B cell (primary cell): ENCODE measurements at regions not wholly inside any gene's neighbourhood (a gene's known extent, or its start where the extent isn't known, plus 50 kb on each side); places are given as distances from the start of the nearest gene placed in this dataset.

Source experiments
- ATAC-seq: fragments of 200-7000 bp; cut with Tn5 transposase; one replicate; pipeline ENCODE4 v1.10.0; 2021; ENCODE audit warnings: low read depth, mild to moderate bottlenecking, moderate number of reproducible peaks, moderate library complexity
- CTCF ChIA-PET: fragments of 350-600 bp; sonication (Branson Sonifier 250); formaldehyde crosslinking; loops from one replicate; lab custom pipeline; 2021; ENCODE audit warnings: antibody characterized with exemption, inconsistent platforms; lab: Charles Lee
- POLR2A ChIA-PET: fragments of 350-600 bp; sonication (Branson Sonifier 250); formaldehyde crosslinking; loops from one replicate; lab custom pipeline; 2021; ENCODE audit warnings: antibody characterized with exemption; lab: Charles Lee
- DNase-seq: peaks from one replicate; pipeline ENCODE4 v3.0.0; 2013
- H2AFZ ChIP-seq: 2 replicates; pipeline ENCODE4 v1.6.1; 2012; ENCODE audit warnings: mild to moderate bottlenecking, low read depth, low read length; ENCODE audit not compliant: insufficient read depth, poor library complexity, severe bottlenecking
- H3K27ac ChIP-seq, 2 donors: 1 replicate in 1 of 2; 2 replicates in 1 of 2; pipeline ENCODE4 v1.5.1; 2012 to 2013; ENCODE audit warnings: low read length in 2 of 2, mild to moderate bottlenecking in 2 of 2, moderate library complexity in 1 of 2
- H3K27me3 ChIP-seq, 4 experiments: fragments of 200-600 bp in 1 of 4; sonication (generic) in 1 of 4; replicated peaks in 1 of 4; 1 replicate in 2 of 4; 2 replicates in 2 of 4; pipeline versions ENCODE4 v1.6.1 to v1.7.0; 2013 to 2016; ENCODE audit warnings: low read length in 3 of 4, mild to moderate bottlenecking in 2 of 4, mixed read lengths in 1 of 4, moderate library complexity in 1 of 4; ENCODE audit not compliant: insufficient read depth in 4 of 4, control insufficient read depth in 3 of 4; ENCODE audit errors: control extremely low read depth in 1 of 4
- H3K36me3 ChIP-seq, 2 experiments: replicated peaks in 1 of 2; 1 replicate in 1 of 2; 2 replicates in 1 of 2; pipeline versions ENCODE4 v1.6.1 to v1.7.1; 2013; ENCODE audit warnings: low read length in 1 of 2; ENCODE audit not compliant: insufficient read depth in 2 of 2, control insufficient read depth in 1 of 2; ENCODE audit errors: control extremely low read depth in 1 of 2, extremely low read depth in 1 of 2
- H3K4me1 ChIP-seq, 2 donors: fragments of 200-600 bp in 1 of 2; sonication (generic) in 1 of 2; 1 replicate in 1 of 2; 2 replicates in 1 of 2; pipeline versions ENCODE4 v1.5.1 to v1.6.1; 2013 to 2017; ENCODE audit warnings: low read length in 2 of 2; ENCODE audit not compliant: control insufficient read depth in 2 of 2, insufficient read depth in 2 of 2
- H3K4me2 ChIP-seq: replicated peaks from 2 replicates; pipeline ENCODE3; 2012; ENCODE audit warnings: mild to moderate bottlenecking, low read depth, low read length; ENCODE audit not compliant: poor library complexity, severe bottlenecking
- H3K4me3 ChIP-seq, 5 experiments: fragments of 200-600 bp in 1 of 5; sonication (generic) in 1 of 5; 1 replicate in 3 of 5; 2 replicates in 2 of 5; pipeline versions ENCODE4 v1.5.1 to v1.7.0; 2011 to 2016; ENCODE audit warnings: low read length in 4 of 5, mild to moderate bottlenecking in 4 of 5, low read depth in 2 of 5, control low read depth in 1 of 5, moderate library complexity in 1 of 5; ENCODE audit not compliant: insufficient read depth in 1 of 5; ENCODE audit errors: control extremely low read depth in 1 of 5, extremely low read depth in 1 of 5
- H3K79me2 ChIP-seq: fragments of 200-600 bp; sonication (generic); one replicate; pipeline ENCODE4 v1.6.0; 2016; ENCODE audit warnings: low read length; ENCODE audit not compliant: control insufficient read depth, insufficient read depth
- H3K9ac ChIP-seq: fragments of 200-600 bp; sonication (generic); 2 replicates; pipeline ENCODE4 v1.6.1; 2017; ENCODE audit warnings: mild to moderate bottlenecking, low read length, moderate library complexity
- H3K9me3 ChIP-seq, 3 donors: one replicate each; pipeline versions ENCODE4 v1.6.1 to v1.7.1; 2013; ENCODE audit warnings: low read length in 2 of 3; ENCODE audit not compliant: control insufficient read depth in 2 of 3, insufficient read depth in 1 of 3; ENCODE audit errors: control extremely low read depth in 1 of 3
- H4K20me1 ChIP-seq: 2 replicates; pipeline ENCODE4 v1.6.0; 2012; ENCODE audit warnings: mild to moderate bottlenecking, low read length; ENCODE audit not compliant: insufficient read depth, control insufficient read depth, poor library complexity, severe bottlenecking
- H3K27ac Mint-ChIP-seq: one replicate; pipeline ENCODE4 v1.8.0; 2021; ENCODE audit warnings: mixed read lengths
- H3K27me3 Mint-ChIP-seq: one replicate; pipeline ENCODE4 v1.8.0; 2021; ENCODE audit warnings: mixed read lengths
- H3K4me1 Mint-ChIP-seq: one replicate; pipeline ENCODE4 v1.8.0; 2021; ENCODE audit warnings: mixed read lengths
- H3K4me3 Mint-ChIP-seq: one replicate; pipeline ENCODE4 v1.8.0; 2021; ENCODE audit warnings: mixed read lengths
- H3K9me3 Mint-ChIP-seq: one replicate; pipeline ENCODE4 v1.8.0; 2022; ENCODE audit warnings: mixed read lengths; ENCODE audit not compliant: insufficient read depth
- EZH2 ChIP-seq: IDR thresholded peaks from 2 replicates; pipeline ENCODE4 v1.6.1; 2012; ENCODE audit warnings: borderline replicate concordance, low read depth, mild to moderate bottlenecking, moderate library complexity, low read length; ENCODE audit not compliant: insufficient read depth, poor library complexity, severe bottlenecking
- WGBS: methylation state at CpG from one replicate; pipeline ENCODE4 v1.1.5; 2013; ENCODE audit warnings: missing lambda C conversion rate; ENCODE audit not compliant: insufficient coverage; 5-methylcytosine and 5-hydroxymethylcytosine counted together
- intact Hi-C: fragments of 100-400 bp; cut with micrococcal nuclease; formaldehyde crosslinking; loops from one replicate; pipeline ENCODE4 v1.10.0; 2022
- TF ChIP-seq, protein P1 (sequence below): fragments of 200-600 bp; IDR thresholded peaks from one replicate; pipeline ENCODE4 v1.8.0; 2022; ENCODE audit warnings: antibody characterized with exemption, mild to moderate bottlenecking

DNA sequence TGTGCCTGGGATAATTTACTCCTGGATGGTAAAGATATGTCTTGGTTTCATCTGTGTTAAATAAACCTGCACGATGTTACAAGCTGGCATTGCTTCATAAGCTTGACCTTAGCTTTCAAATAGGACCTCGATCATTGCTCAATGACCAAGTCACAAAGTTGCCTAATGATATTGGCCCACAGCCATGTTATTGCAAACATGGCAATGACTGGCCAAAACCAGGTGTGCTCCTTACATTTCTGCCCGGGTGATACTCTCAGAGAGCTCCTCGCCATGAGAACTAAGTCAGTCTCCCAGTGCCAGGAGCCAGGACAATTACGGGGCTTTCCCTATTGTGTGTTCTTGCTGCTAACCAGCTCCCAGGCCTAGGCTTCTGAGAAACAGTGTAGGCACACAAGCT, 72.5 kb upstream of the CYP1B1 start:
- POLR2A ChIA-PET = no interaction called here
- no peaks in the 10 kb centered on the region for H4K20me1 ChIP-seq
- H3K27ac ChIP-seq = no peak overlapping the region
- no peak overlapping the region for H3K9ac ChIP-seq
- H3K4me1 ChIP-seq = no peaks in the 10 kb centered on the region
- no peak for ATAC-seq
- no peak overlapping the region for H3K4me3 ChIP-seq
- CTCF ChIA-PET = no interaction called here
- DNase-seq = no peak
- peaks cover 12% of the 10 kb centered on the region for H3K27me3 Mint-ChIP-seq
- H3K9me3 ChIP-seq = no peaks in the 10 kb centered on the region
- no peaks in the 10 kb centered on the region for H3K27me3 ChIP-seq
- 89% methylated on average over 5 of the region's 5 CpGs for WGBS
- no peak overlapping the region for H3K4me3 Mint-ChIP-seq
- no peaks in the 10 kb centered on the region for H3K4me1 Mint-ChIP-seq
- no peak overlapping the region for H2AFZ ChIP-seq
- TF ChIP-seq, protein P1, sequence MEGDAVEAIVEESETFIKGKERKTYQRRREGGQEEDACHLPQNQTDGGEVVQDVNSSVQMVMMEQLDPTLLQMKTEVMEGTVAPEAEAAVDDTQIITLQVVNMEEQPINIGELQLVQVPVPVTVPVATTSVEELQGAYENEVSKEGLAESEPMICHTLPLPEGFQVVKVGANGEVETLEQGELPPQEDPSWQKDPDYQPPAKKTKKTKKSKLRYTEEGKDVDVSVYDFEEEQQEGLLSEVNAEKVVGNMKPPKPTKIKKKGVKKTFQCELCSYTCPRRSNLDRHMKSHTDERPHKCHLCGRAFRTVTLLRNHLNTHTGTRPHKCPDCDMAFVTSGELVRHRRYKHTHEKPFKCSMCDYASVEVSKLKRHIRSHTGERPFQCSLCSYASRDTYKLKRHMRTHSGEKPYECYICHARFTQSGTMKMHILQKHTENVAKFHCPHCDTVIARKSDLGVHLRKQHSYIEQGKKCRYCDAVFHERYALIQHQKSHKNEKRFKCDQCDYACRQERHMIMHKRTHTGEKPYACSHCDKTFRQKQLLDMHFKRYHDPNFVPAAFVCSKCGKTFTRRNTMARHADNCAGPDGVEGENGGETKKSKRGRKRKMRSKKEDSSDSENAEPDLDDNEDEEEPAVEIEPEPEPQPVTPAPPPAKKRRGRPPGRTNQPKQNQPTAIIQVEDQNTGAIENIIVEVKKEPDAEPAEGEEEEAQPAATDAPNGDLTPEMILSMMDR = no peak
- TF ChIP-seq EZH2 = no peak
- H3K36me3 ChIP-seq = no peaks in the 10 kb centered on the region
- no peaks in the 10 kb centered on the region for H3K79me2 ChIP-seq
- no peak overlapping the region for H3K4me2 ChIP-seq
- no peaks in the 10 kb centered on the region for H3K9me3 Mint-ChIP-seq
- intact Hi-C loops = no loop called here
- no peak overlapping the region for H3K27ac Mint-ChIP-seq

DNA sequence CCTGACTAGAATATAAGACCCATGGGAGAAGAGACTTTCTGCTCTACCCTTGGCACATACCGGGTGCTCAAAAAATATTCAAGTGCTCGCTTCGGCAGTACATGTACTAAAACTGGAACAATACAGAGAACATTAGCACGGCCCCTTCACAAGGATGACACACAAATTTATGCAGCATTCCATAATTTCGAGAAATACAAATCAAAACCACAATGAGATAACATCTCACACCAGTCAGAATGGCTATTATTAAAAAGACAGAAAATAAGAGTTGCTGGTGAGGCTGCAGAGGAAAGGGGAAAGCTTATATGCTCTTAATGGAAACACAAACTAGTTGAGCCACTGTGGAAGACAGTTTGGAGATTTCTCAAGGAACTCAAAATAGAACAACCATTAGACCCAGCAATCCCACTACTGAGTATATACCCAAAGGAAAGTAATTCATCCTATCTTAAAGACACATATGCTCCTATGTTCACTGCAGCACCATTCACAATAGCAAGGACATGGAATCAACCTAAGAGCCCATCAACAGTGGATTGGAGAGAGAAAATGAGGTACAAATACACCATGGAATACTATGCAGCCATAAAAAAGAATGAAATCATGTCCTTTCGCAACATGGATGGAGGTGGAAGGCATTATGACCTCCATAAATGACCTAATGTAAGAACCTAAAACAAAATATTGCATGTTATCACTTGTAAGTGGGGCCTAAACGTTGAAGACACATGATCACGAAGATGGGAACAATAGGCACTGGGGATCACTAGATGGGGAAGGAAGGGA, 71.6 kb upstream of the CYP1B1 start:
- ChIA-PET POLR2A (no interaction called here), CTCF (no interaction called here)
- H3K79me2 ChIP-seq = no peaks in the 10 kb centered on the region
- WGBS = 96% methylated on average over 4 of the region's 8 CpGs
- TF ChIP-seq, protein P1 = no peak
- TF ChIP-seq EZH2 = no peak
- DNase-seq = no peak
- no peaks in the 10 kb centered on the region for H3K9me3 ChIP-seq
- H3K27ac ChIP-seq = no peak overlapping the region
- Mint-ChIP-seq H3K27me3 (peaks cover 10% of the 10 kb centered on the region), H3K4me3 (no peak overlapping the region), H3K9me3 (no peaks in the 10 kb centered on the region), H3K4me1 (no peaks in the 10 kb centered on the region), H3K27ac (no peak overlapping the region)
- no peak overlapping the region for H3K4me2 ChIP-seq
- H3K27me3 ChIP-seq = no peaks in the 10 kb centered on the region
- no peaks in the 10 kb centered on the region for H3K4me1 ChIP-seq
- H4K20me1 ChIP-seq = no peaks in the 10 kb centered on the region
- no peaks in the 10 kb centered on the region for H3K36me3 ChIP-seq
- no peak for ATAC-seq
- no peak overlapping the region for H3K9ac ChIP-seq
- no peak overlapping the region for H3K4me3 ChIP-seq
- intact Hi-C loops = no loop called here
- no peak overlapping the region for H2AFZ ChIP-seq
